PFSK-1 (cell line): ENCODE measurements at regions not wholly inside any gene's neighbourhood (a gene's known extent, or its start where the extent isn't known, plus 50 kb on each side); places are given as distances from the start of the nearest gene placed in this dataset.

Experiments
- FOXP2 ChIP-seq: optimal IDR thresholded peaks from 2 replicates; pipeline ENCODE3; 2011; ENCODE audit warnings: borderline replicate concordance, control low read depth, inconsistent platforms; ENCODE audit not compliant: insufficient read depth; ENCODE audit errors: extremely low read length, extremely low read depth
- POLR2AphosphoS5 ChIP-seq: IDR thresholded peaks from 2 replicates; pipeline ENCODE4 v1.6.1; 2012; ENCODE audit warnings: low read depth, mild to moderate bottlenecking, control low read depth, low read length, moderate library complexity
- SIN3A ChIP-seq: IDR thresholded peaks from 2 replicates; pipeline ENCODE4 v1.6.1; 2012; ENCODE audit warnings: mild to moderate bottlenecking, low read length, moderate library complexity, borderline replicate concordance; ENCODE audit not compliant: insufficient read depth
- TAF1 ChIP-seq: IDR thresholded peaks from 2 replicates; pipeline ENCODE4 v1.6.1; 2012; ENCODE audit warnings: low read length, control low read depth, borderline replicate concordance; ENCODE audit not compliant: insufficient read depth
- TF ChIP-seq, protein P1 (sequence below), 2 experiments: IDR thresholded peaks; 2 replicates each; pipeline versions ENCODE4 v1.6.1 to v1.8.0; 2011 to 2012; ENCODE audit warnings: low read depth in 2 of 2, low read length in 2 of 2, control low read depth in 1 of 2, inconsistent platforms in 1 of 2, mild to moderate bottlenecking in 1 of 2, moderate library complexity in 1 of 2; ENCODE audit not compliant: insufficient read depth in 1 of 2

DNA sequence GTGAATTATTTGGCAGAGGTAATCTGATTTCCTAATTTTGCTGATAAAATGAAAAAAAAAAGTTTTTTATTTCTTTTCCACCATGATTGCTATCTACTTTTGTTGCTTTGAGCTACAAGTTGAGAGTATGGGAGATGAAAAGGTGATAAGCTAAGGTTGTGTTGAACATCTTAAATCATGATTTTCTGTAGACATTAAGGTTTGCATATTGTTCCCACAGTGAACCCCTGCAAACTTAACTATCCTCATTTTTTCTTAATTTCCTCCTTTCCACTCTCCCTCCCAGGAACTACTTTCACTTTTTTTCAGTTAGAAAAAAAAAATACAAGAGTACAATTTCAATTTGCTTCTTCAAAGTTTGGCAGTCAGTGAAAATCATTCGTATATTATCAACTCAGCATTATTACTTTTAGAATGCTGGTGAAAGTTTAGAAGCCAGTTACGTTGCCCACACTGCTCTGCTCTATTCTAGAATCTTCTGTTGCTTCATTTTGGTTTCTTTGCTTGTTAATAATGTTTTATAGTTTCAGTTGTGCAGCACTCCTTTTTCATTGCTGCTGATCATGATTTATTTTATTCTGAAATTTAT, 673.8 kb upstream of the CITED2 start:
- TF ChIP-seq TAF1 (no peak), FOXP2 (no peak), SIN3A (no peak), POLR2AphosphoS5 (no peak)
- TF ChIP-seq, protein P1, sequence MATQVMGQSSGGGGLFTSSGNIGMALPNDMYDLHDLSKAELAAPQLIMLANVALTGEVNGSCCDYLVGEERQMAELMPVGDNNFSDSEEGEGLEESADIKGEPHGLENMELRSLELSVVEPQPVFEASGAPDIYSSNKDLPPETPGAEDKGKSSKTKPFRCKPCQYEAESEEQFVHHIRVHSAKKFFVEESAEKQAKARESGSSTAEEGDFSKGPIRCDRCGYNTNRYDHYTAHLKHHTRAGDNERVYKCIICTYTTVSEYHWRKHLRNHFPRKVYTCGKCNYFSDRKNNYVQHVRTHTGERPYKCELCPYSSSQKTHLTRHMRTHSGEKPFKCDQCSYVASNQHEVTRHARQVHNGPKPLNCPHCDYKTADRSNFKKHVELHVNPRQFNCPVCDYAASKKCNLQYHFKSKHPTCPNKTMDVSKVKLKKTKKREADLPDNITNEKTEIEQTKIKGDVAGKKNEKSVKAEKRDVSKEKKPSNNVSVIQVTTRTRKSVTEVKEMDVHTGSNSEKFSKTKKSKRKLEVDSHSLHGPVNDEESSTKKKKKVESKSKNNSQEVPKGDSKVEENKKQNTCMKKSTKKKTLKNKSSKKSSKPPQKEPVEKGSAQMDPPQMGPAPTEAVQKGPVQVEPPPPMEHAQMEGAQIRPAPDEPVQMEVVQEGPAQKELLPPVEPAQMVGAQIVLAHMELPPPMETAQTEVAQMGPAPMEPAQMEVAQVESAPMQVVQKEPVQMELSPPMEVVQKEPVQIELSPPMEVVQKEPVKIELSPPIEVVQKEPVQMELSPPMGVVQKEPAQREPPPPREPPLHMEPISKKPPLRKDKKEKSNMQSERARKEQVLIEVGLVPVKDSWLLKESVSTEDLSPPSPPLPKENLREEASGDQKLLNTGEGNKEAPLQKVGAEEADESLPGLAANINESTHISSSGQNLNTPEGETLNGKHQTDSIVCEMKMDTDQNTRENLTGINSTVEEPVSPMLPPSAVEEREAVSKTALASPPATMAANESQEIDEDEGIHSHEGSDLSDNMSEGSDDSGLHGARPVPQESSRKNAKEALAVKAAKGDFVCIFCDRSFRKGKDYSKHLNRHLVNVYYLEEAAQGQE (IDR thresholded peaks at IDR 0.05; ENCODE audit: insufficient read depth in 1 of 2, low read depth in 2 of 2, low read length in 2 of 2): no peak

DNA sequence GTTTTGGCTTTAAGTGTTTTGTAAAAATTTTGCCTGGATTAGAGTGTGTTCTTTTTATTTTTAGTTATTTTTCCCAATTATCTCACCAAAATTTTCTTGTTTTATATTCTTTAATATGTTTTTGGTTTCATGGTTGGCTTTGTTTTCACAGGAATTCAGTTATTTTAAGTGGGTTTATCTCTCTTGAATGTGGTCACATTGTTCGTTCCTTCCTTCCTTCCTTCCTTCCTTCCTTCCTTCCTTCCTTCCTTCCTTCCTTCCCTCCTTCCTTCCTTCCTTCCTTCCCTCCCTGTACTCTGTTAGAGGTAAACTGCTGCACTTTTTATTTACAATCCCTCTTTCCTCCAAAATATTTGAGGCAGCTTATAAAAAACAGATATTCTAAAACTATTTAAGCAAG, 672.9 kb upstream of the CITED2 start:
- no peak for TF ChIP-seq POLR2AphosphoS5
- TF ChIP-seq, protein P1 (IDR thresholded peaks at IDR 0.05; ENCODE audit: insufficient read depth in 1 of 2, low read depth in 2 of 2, low read length in 2 of 2): no peak
- no peak for TF ChIP-seq TAF1
- no peak for TF ChIP-seq FOXP2
- TF ChIP-seq SIN3A: no peak

DNA sequence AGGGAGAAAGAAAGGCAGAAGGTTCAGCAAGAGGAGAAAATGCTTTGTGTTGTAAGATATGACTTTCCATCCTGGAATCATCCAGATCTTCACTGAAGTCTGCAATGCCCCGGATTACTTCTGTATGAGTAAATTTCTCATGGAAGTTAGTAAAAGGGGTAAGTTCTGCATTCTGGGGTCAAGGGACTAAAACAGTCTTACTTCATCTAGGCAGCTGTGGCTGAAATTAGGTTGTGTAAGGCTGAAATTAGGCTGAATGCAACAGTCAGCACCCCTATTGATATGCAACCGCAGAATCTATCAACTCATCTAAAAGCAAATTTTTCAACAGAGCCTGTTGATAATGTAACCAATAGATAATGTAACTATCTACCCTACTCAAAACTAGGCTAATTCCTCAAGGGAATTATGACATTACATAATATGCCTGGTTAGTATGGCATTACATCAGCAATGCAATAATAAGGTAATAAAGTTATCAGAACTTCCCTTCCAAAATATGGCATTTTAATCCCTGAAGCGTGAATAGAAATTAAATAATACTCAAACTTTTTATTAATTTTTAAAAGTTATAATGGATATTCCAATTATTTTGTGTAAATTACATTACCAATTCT, 671.7 kb upstream of the CITED2 start:
- TF ChIP-seq, protein P1 (IDR thresholded peaks at IDR 0.05; ENCODE audit: insufficient read depth in 1 of 2, low read depth in 2 of 2, low read length in 2 of 2): no peak
- TF ChIP-seq SIN3A (no peak), FOXP2 (no peak), POLR2AphosphoS5 (no peak), TAF1 (no peak)

DNA sequence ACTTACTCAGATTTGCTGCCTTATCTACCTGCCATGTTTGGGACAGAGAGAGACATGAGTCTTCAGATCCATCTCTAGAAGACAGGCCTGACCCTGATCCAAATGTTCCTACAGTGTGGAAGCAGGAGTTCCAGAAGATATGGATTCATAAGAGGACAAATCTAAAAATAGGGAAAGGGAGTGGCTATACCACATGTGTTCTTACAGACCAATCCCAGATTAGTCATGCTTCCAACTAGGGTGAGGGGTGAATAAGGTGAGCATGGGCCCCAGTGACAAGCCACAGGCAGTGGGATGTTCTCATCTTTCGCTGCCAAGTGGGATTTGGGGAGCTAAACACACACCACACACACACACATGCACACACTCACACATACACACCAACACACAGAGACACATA, 670.7 kb upstream of the CITED2 start:
- TF ChIP-seq, protein P1 (IDR thresholded peaks at IDR 0.05; ENCODE audit: insufficient read depth in 1 of 2, low read depth in 2 of 2, low read length in 2 of 2): no peak
- TF ChIP-seq POLR2AphosphoS5: no peak
- no peak for TF ChIP-seq SIN3A
- no peak for TF ChIP-seq FOXP2
- no peak for TF ChIP-seq TAF1

DNA sequence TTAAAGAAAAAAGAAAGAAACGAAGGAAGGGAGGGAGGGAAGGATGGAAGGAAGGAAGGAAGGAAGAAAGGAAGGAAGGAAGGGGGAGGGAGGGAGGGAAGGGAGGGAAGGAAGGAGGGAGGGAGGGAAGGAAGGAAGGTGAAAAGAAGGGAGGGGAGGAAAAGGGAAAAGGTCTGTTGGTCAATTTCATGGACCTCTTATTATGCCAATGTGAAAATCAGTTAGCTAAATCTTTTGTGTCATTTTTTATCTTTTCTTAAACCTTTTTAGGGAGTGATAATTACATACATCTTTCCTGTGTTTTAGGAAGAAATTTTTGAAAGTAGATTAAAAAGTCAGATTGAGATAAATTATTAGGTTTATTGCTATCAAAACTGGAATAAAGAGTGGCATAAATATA, 670.2 kb upstream of the CITED2 start:
- no peak for TF ChIP-seq SIN3A
- TF ChIP-seq FOXP2: no peak
- no peak for TF ChIP-seq POLR2AphosphoS5
- TF ChIP-seq TAF1: no peak
- TF ChIP-seq, protein P1 (IDR thresholded peaks at IDR 0.05; ENCODE audit: insufficient read depth in 1 of 2, low read depth in 2 of 2, low read length in 2 of 2): no peak
